ENCODE measurements at regions not wholly inside any gene's neighbourhood (a gene's known extent, or its start where the extent isn't known, plus 50 kb on each side); places are given as distances from the start of the nearest gene placed in this dataset.
A peak's percentile ranks its signal among the peaks of the same experiment; 100 is the strongest.

- TF ChIP-seq ZNF518A (tag by site-specific recombination; conservative IDR thresholded peaks at IDR 0.05; ENCODE audit: low read depth) (no peak), ZBTB11 (tag by site-specific recombination; conservative IDR thresholded peaks at IDR 0.05; ENCODE audit: low read depth) (no peak), ZNF19 (tag by site-specific recombination; IDR thresholded peaks at IDR 0.05; ENCODE audit: low read depth) (no peak), ZBTB49 (tag by site-specific recombination; IDR thresholded peaks at IDR 0.05; ENCODE audit: low read depth) (no peak), ZNF341 (tag by site-specific recombination; IDR thresholded peaks at IDR 0.05; ENCODE audit: low read depth) (no peak), ZNF335 (tag by site-specific recombination; conservative IDR thresholded peaks at IDR 0.05) (no peak), ZNF302 (tag by site-specific recombination; IDR thresholded peaks at IDR 0.05; ENCODE audit: low read depth) (no peak; the same call in 1 of the 2 replicates), ZIC2 (tag by site-specific recombination; IDR thresholded peaks at IDR 0.05) (no peak), ZBTB44 (tag by site-specific recombination; IDR thresholded peaks at IDR 0.05) (no peak), ZFP69B (tag by site-specific recombination; IDR thresholded peaks at IDR 0.05) (no peak), RBAK (tag by site-specific recombination; IDR thresholded peaks at IDR 0.05) (peak; percentile 87), GLI4 (tag by site-specific recombination; IDR thresholded peaks at IDR 0.05) (peak; percentile 81; the same call in 1 of the 2 replicates), ZBTB6 (tag by site-specific recombination; IDR thresholded peaks at IDR 0.05) (no peak), ZNF449 (tag by site-specific recombination; IDR thresholded peaks at IDR 0.05) (no peak), ZNF677 (tag by site-specific recombination; IDR thresholded peaks at IDR 0.05) (no peak), ZNF157 (tag by site-specific recombination; IDR thresholded peaks at IDR 0.05) (peak; percentile 32; the same call in 1 of the 2 replicates), ZNF354C (tag by site-specific recombination; IDR thresholded peaks at IDR 0.05; ENCODE audit: borderline replicate concordance, low read depth) (no peak), SCRT1 (tag by site-specific recombination; IDR thresholded peaks at IDR 0.05; ENCODE audit: borderline replicate concordance) (no peak), ZNF600 (tag by site-specific recombination; IDR thresholded peaks at IDR 0.05) (no peak), ZNF830 (tag by site-specific recombination; IDR thresholded peaks at IDR 0.05; ENCODE audit: low read depth) (no peak), KLF7 (tag by site-specific recombination; IDR thresholded peaks at IDR 0.05; ENCODE audit: borderline replicate concordance) (no peak), GLIS2 (tag by site-specific recombination; IDR thresholded peaks at IDR 0.05) (no peak), ZBTB21 (tag by site-specific recombination; IDR thresholded peaks at IDR 0.05) (no peak), ZNF76 (tag by site-specific recombination; IDR thresholded peaks at IDR 0.05; ENCODE audit: borderline replicate concordance, low read depth) (no peak)
Observed at GRCh38 chr21:38913893-38914527, 108.3 kb downstream of the ETS2 start (continued).
